HG02642 (cell line): ENCODE measurements at regions not wholly inside any gene's neighbourhood (a gene's known extent, or its start where the extent isn't known, plus 50 kb on each side); places are given as distances from the start of the nearest gene placed in this dataset.
"Not testable (repeated sequence)": the region's sequence is repeated elsewhere in the genome, so short reads cannot be mapped to it uniquely, and the experiment has no call there.

Experiments used
- ATAC-seq: cut with Tn5 transposase; IDR thresholded peaks from one replicate; pipeline ENCODE4 v1.9.1; 2021; ENCODE audit warnings: mild to moderate bottlenecking; ENCODE audit not compliant: unreplicated experiment, poor library complexity

DNA sequence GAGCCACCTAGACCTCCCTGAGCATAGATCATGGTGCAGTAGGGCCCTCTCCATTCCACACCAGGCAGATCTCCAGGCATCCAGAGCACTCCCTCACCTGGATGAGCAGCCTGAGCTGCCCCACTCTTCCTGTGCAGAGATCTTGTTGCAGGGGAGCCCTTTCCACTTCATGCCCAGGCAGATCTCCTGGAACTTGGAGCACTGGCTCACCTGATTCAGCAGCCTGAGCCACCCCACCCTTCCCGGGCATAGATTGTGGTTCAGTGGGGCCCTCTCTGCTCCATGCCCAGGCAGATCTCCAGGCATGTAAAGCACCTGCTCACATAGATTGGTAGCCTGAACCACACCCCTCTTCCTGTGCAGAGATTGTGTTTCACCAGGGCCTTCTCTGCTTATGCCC lies 78.0 kb downstream of the SEC16B start:
- ATAC-seq: no peak

DNA sequence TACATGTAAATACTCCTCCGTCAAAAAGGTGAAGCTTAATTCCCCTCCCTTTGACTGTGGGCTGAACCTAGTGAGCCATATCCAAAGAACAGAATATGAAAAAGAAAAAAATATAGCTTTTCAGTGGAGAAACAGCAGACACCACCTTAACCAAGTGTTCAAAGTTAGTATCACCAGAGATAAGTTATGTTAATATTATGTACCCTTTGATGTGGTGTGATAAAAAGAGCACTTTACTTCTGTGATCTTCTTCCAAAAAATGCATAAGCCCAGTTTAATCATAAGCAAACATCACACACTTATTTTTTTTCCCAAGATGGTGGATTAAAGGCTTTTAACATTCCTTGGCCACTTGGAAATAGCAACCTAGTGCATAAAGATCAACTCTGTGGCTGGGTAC lies 79.4 kb downstream of the SEC16B start:
- no peak for ATAC-seq

DNA sequence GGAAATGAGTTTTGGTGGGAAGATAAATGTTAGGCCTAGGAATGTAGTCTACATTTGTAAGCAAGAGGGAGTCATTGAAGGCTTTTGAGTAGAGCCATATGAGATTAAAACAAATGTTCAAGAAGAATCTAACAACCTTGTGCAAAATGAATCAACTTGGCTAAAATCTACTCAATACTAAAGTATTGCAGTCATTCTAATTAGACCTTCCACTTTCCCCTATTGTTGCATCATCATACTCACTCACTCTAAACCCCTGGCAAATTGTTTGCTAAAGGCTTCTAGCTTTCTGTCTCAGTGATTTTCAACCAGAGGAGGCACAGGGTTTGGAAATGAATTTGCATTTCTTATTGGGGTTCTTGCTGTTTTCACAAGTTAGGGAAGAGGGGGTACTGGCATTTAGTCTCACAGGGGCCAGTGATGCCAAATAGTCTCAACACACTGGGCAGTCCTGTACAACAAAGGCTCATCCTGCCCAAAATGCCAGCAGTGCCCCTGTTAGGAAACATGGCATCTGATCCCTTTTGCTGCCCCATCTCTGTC lies 85.3 kb downstream of the SEC16B start:
- ATAC-seq: no peak

GRCh38 chr1:177883581-177883980 lies 86.3 kb downstream of the SEC16B start:
- no peak for ATAC-seq

- no peak for ATAC-seq
Observed at GRCh38 chr1:177880339-177880891, 89.4 kb downstream of the SEC16B start.

DNA sequence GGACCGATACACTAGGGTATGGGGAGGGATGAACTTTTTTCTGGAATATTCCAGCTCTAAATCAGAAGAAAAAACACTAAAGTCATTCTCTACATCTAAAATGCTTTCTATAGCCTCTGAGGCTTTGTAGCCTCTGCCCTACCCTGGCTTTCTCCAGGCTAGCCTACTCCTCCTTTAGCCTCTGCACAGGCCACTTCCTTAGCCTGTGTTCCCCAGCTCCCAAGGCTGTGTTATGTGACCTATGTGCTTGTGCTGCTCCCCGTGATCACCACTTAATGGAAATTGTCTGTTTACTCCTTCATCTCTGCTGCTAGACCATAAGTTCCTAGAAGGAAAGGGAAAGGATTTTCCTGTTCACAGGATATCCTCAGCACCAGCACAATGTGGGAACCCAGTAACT lies 92.8 kb downstream of the SEC16B start:
- ATAC-seq: no peak

DNA sequence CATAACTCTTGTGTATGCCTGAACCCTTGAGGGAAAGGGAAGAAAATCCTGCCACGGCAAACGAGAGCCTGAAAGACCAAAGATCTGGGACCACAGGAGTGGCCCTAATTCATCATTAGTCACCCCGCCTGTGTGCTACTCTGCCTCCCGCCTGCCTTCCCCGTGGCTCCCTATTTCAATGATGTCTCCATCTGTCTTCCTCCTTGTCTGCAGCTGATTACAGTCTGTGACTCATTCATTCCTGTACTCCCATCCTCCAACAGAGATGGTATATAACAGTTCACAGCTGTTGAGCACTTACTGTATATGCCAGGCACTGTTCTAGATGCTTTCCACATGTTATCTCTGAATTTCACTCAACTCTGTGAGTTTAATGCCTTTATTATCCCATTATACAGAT lies 96.6 kb downstream of the SEC16B start:
- ATAC-seq: no peak

GRCh38 chr1:177872308-177872900 lies 97.5 kb downstream of the SEC16B start:
- ATAC-seq: no peak

DNA sequence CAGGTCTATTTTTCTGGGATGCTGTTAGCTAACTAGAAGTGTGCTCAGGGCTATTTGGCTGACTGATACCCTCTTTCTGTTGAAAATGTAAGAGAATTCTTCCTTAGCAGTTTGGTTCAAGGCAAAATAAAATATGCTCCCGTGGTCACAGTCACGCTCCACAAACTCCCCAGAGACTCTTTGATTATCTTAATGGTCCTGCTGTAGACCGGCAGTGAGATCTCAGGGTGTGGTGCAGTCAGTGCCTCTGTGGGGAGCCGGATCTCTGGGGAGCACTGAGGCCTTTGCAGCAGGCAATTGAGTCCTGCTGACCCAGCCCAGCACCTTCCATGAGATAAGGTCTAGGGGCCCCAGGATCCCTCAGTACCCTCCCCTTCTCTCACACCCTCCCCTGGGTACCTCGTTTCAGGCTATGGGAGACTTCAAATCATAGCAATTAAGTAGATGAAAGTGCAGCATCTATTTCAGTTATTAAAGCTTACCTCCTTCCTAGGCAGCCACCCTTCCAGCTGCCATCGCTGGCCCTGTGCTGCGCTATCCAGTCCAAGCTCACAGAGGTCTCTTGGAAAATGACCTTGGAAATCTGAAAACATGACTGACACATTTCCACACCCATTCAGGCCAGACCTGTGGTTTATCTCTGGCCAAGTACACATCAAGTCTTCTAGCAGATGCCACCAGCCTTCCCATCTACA lies 98.1 kb downstream of the SEC16B start:
- ATAC-seq: no peak

DNA sequence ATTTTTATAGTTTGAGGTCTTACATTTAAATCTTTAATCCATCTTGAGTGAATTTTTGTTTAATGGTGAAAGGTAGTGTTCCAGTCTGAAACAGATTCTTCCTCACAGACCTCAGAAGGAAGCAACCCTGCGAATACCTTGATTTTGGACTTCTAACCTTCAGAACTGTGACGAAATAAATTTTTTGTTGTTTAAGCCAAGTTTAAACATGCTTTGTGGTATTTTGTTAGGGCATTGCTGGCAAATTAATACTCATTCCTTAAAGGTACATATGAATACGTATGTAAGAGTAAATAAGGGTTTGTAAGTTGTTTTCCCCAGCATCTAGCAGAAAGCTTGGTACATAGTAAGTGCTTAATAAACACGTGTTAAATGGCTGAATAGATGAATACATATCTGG lies 100.3 kb downstream of the SEC16B start:
- ATAC-seq: no peak

GRCh38 chr1:177869011-177869410 lies 100.8 kb downstream of the SEC16B start:
- not testable (repeated sequence) for ATAC-seq

- ATAC-seq: no peak
Observed at GRCh38 chr1:177865807-177866206, 104.1 kb downstream of the SEC16B start.

DNA sequence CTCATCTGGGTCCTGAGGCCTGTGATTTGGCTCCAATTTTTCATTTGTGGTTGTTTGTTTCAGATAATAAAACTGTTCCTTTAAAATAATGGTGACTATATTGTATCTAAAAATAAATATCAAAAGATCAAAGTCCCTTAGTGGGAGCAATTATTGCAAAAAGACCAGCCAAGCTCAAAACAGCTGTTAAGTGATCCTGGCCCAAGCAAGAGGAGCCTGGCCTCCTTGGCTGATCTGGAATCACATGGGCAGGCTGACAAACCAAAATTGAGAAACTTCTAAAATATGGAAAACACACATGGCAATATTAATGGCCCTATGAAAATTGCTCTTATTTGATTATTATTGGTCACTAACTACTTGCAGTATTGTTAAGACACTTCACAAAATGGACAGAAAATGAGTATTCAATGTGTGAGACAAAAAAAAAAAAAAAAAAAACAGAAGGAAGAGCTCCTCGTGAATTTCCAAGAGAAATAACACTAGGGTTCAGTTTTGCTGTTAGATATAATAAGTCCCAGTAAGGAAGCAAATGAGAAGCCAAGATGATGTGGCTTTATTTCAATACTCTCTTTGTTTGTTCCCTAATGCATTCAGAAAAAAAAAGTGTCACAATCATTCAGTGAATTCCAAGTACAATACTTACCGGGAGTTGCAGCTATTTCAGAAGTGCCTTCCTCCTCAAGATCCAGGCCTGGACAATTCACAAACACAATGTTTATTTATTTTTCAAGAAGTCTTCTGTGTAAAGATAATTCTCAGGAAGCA lies 105.1 kb downstream of the SEC16B start:
- ATAC-seq: no peak

GRCh38 chr1:177863796-177864195 lies 106.1 kb downstream of the SEC16B start:
- ATAC-seq: no peak

GRCh38 chr1:177862916-177863315 lies 106.9 kb downstream of the SEC16B start:
- ATAC-seq: no peak

- no peak for ATAC-seq
Observed at GRCh38 chr1:177859572-177859971, 110.3 kb downstream of the SEC16B start.

DNA sequence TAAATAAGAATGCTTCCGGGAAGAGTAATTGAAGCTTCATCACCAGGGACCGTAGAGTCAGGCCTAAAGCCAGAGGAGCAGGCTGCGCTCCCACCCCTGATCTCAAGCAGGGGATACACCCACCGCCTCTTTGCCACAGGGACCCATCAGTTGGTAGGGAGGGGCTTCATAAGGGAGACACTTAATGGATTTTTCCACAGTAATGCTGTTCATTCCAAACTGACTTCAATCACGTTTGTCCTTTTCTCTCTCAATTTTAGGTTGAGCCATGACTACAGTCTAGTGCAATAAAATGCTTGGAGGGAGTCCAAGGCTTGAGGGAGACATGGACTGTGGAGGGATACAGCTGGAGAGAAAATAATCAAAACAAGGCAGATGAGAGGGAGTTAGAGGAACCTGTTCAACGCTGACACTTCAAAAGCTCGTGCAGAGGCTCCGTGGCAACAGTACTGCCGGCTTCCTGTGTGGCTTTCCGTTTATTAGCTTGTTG lies 111.5 kb downstream of the SEC16B start:
- no peak for ATAC-seq

DNA sequence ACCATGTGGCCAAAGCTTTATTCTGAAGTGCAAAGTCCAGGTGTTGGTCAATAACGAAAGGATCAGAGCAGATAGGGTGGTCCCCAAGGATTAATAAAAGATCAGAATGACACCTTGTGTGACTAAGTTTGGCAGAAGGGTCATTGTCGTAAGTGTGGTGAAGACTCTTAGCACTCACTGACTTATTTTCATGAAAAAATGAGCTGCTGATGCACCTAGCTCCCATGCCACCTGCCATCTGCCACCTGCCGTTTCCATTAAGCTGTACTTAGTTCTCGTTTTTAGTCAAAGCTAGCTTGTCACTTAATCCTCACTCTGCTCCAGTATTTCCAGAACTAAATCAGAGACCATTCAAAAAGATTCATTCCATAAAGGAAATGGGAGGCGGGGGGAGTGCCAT lies 112.6 kb downstream of the SEC16B start:
- ATAC-seq: no peak

DNA sequence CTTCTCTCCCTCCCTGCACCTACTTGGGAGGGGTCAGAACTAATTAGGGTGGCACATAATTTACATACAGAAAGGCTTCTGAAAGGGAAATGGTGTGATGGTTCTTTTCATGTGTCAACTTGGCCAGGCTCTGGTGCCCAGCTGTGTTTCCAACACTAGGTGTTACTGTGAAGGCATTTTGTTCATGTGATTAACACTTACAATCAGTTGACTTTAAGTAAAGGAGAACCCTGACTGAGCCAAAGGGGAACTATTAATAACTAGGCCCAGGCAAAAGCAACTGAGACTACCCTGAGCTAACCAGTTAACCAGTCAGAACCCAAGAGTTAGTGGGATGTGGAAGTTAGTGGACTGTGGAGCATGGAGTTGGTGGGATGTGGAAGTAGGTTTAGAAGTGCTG lies 114.9 kb downstream of the SEC16B start:
- ATAC-seq: no peak

DNA sequence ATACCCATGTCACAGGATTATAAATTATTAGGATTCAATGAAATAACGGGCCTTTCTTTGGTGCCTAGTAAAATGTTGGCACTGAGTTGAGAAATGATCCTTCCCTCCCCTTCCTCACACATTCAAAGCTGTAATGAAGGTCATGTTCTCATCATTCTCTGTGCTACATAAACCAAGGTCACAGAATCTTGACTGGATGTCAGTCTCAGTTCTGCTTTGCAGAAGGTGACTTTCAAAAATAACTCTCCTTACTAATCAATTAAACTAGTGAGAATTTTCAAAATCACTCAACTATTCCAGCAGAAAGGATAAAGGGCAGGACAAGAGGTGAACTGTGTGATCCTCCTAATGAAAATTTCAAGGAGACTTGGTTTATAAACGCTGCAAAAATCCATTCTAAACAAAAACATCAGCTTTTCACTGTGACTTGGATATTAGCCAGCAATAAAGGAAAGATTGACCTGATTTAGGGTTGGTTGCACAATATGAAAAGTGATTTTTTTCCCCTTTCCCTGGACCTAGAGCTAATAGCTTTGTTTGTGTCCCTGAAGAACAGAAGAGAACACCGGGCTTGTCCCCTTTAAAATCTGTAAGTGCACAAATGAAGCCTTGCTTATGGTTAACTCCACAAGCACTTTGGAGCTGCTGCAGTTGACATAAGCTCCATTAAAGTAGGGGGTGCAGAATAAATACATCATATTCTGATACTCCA lies 120.1 kb downstream of the SEC16B start:
- no peak for ATAC-seq
